22Rv1 (cell line): ENCODE measurements at regions not wholly inside any gene's neighbourhood (a gene's known extent, or its start where the extent isn't known, plus 50 kb on each side); places are given as distances from the start of the nearest gene placed in this dataset.

Source experiments
- CTCF ChIP-seq: fragments of 450-650 bp; IDR thresholded peaks from 2 replicates; pipeline ENCODE4 v1.5.1; 2017; ENCODE audit warnings: mild to moderate bottlenecking
- ZFX ChIP-seq: fragments of 450-650 bp; IDR thresholded peaks from 2 replicates; pipeline ENCODE4 v1.6.1; 2017; ENCODE audit warnings: antibody characterized with exemption, borderline replicate concordance

DNA sequence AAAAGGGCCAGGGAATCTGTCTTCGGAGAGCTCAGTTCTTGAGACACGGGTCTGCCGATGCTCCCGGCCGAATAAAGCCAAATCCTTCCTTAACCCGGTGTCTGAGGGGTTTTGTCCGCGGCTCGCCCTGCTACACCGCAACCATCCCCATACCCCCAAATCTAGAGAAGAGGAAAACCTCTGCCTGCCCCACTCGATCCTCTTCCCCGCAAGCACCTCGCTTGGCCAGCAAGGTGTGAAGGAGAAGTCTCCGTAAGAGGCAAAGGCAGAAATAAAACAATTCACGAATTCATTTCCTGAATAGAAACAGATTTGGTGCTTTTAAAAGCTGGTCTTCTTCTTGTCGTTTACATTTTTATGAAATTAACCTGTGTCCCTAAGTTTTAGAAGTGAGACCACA is 67.3 kb upstream of the GALNT9 start:
- no peak for TF ChIP-seq CTCF
- no peak for TF ChIP-seq ZFX
